ENCODE measurements at regions not wholly inside any gene's neighbourhood (a gene's known extent, or its start where the extent isn't known, plus 50 kb on each side); places are given as distances from the start of the nearest gene placed in this dataset.

GRCh38 chr2:107215401-107216350 is 329.7 kb upstream of the ST6GAL2 start:
- H3K27me3 Mint-ChIP-seq: no peaks in the 10 kb centered on the region
- no peak overlapping the region for H3K27ac Mint-ChIP-seq
- ATAC-seq (replicated peaks): no peak
- H3K9me3 Mint-ChIP-seq: no peaks in the 10 kb centered on the region
- no peaks in the 10 kb centered on the region for H3K4me1 Mint-ChIP-seq
- H3K4me3 Mint-ChIP-seq: no peak overlapping the region
- no peaks in the 10 kb centered on the region for H3K36me3 Mint-ChIP-seq (ENCODE audit: low read depth)

GRCh38 chr2:107218208-107218607 is 332.2 kb upstream of the ST6GAL2 start:
- H3K9me3 Mint-ChIP-seq: peaks cover 4% of the 10 kb centered on the region
- no peaks in the 10 kb centered on the region for H3K27me3 Mint-ChIP-seq
- H3K27ac Mint-ChIP-seq: no peak overlapping the region
- H3K4me3 Mint-ChIP-seq: no peak overlapping the region
- H3K4me1 Mint-ChIP-seq: no peaks in the 10 kb centered on the region
- no peaks in the 10 kb centered on the region for H3K36me3 Mint-ChIP-seq (ENCODE audit: low read depth)
- no peak for ATAC-seq (replicated peaks)

GRCh38 chr2:107222466-107222865 is 336.5 kb upstream of the ST6GAL2 start:
- Mint-ChIP-seq H3K4me3 (no peak overlapping the region), H3K27ac (no peak overlapping the region), H3K9me3 (peaks cover 4% of the 10 kb centered on the region), H3K4me1 (no peaks in the 10 kb centered on the region), H3K36me3 (ENCODE audit: low read depth) (no peaks in the 10 kb centered on the region), H3K27me3 (no peaks in the 10 kb centered on the region)
- no peak for ATAC-seq (replicated peaks)

- H3K27ac Mint-ChIP-seq: no peak overlapping the region
- ATAC-seq (replicated peaks): no peak
Observed at GRCh38 chr2:107235491-107236254, 349.7 kb upstream of the ST6GAL2 start.

GRCh38 chr2:107242811-107243210 is 356.8 kb upstream of the ST6GAL2 start:
- Mint-ChIP-seq H3K36me3 (ENCODE audit: low read depth) (no peaks in the 10 kb centered on the region), H3K27me3 (no peaks in the 10 kb centered on the region), H3K4me3 (no peak overlapping the region), H3K4me1 (no peaks in the 10 kb centered on the region), H3K9me3 (no peaks in the 10 kb centered on the region), H3K27ac (no peak overlapping the region)
- no peak for ATAC-seq (replicated peaks)

More at GRCh38 chr2:107235491-107236254, 349.7 kb upstream of the ST6GAL2 start:
- Mint-ChIP-seq H3K36me3 (ENCODE audit: low read depth) (no peaks in the 10 kb centered on the region), H3K4me1 (no peaks in the 10 kb centered on the region), H3K27me3 (no peaks in the 10 kb centered on the region), H3K4me3 (no peak overlapping the region), H3K9me3 (no peaks in the 10 kb centered on the region)

GRCh38 chr2:107248932-107249331 is 363.0 kb upstream of the ST6GAL2 start:
- Mint-ChIP-seq H3K27ac (no peak overlapping the region), H3K9me3 (no peaks in the 10 kb centered on the region), H3K36me3 (ENCODE audit: low read depth) (no peaks in the 10 kb centered on the region), H3K4me1 (no peaks in the 10 kb centered on the region), H3K4me3 (no peak overlapping the region), H3K27me3 (no peaks in the 10 kb centered on the region)
- no peak for ATAC-seq (replicated peaks)

GRCh38 chr2:107255744-107256143 is 369.8 kb upstream of the ST6GAL2 start:
- Mint-ChIP-seq H3K27me3 (no peaks in the 10 kb centered on the region), H3K36me3 (ENCODE audit: low read depth) (no peaks in the 10 kb centered on the region), H3K4me1 (no peaks in the 10 kb centered on the region), H3K9me3 (peaks cover 9% of the 10 kb centered on the region), H3K4me3 (no peak overlapping the region), H3K27ac (no peak overlapping the region)
- ATAC-seq (replicated peaks): no peak

GRCh38 chr2:107258531-107259407 is 372.8 kb upstream of the ST6GAL2 start:
- no peaks in the 10 kb centered on the region for H3K27me3 Mint-ChIP-seq
- no peaks in the 10 kb centered on the region for H3K36me3 Mint-ChIP-seq (ENCODE audit: low read depth)
- H3K9me3 Mint-ChIP-seq: peaks cover 9% of the 10 kb centered on the region
- no peak overlapping the region for H3K27ac Mint-ChIP-seq
- ATAC-seq (replicated peaks): no peak
- H3K4me3 Mint-ChIP-seq: no peak overlapping the region
- H3K4me1 Mint-ChIP-seq: no peaks in the 10 kb centered on the region

GRCh38 chr2:107259408-107260195 is 373.6 kb upstream of the ST6GAL2 start:
- H3K4me3 Mint-ChIP-seq: no peak overlapping the region
- no peak for ATAC-seq (replicated peaks)
- no peaks in the 10 kb centered on the region for H3K4me1 Mint-ChIP-seq
- H3K36me3 Mint-ChIP-seq (ENCODE audit: low read depth): no peaks in the 10 kb centered on the region
- peaks cover 9% of the 10 kb centered on the region for H3K9me3 Mint-ChIP-seq
- H3K27ac Mint-ChIP-seq: no peak overlapping the region
- no peaks in the 10 kb centered on the region for H3K27me3 Mint-ChIP-seq

- Mint-ChIP-seq H3K27me3 (no peaks in the 10 kb centered on the region), H3K9me3 (no peaks in the 10 kb centered on the region), H3K36me3 (ENCODE audit: low read depth) (no peaks in the 10 kb centered on the region), H3K4me1 (no peaks in the 10 kb centered on the region), H3K4me3 (no peak overlapping the region), H3K27ac (no peak overlapping the region)
- ATAC-seq (replicated peaks): no peak
Observed at GRCh38 chr2:107263628-107264027, 377.7 kb upstream of the ST6GAL2 start.

GRCh38 chr2:107264184-107264583 is 378.2 kb upstream of the ST6GAL2 start:
- no peak overlapping the region for H3K4me3 Mint-ChIP-seq
- no peaks in the 10 kb centered on the region for H3K9me3 Mint-ChIP-seq
- no peak for ATAC-seq (replicated peaks)
- H3K36me3 Mint-ChIP-seq (ENCODE audit: low read depth): no peaks in the 10 kb centered on the region
- H3K27ac Mint-ChIP-seq: no peak overlapping the region
- no peaks in the 10 kb centered on the region for H3K27me3 Mint-ChIP-seq
- no peaks in the 10 kb centered on the region for H3K4me1 Mint-ChIP-seq

- ATAC-seq (replicated peaks): no peak
Observed at GRCh38 chr2:107266555-107266954, 380.6 kb upstream of the ST6GAL2 start.

GRCh38 chr2:107267086-107267485 is 381.1 kb upstream of the ST6GAL2 start:
- H3K27me3 Mint-ChIP-seq: no peaks in the 10 kb centered on the region
- no peaks in the 10 kb centered on the region for H3K9me3 Mint-ChIP-seq
- no peak for ATAC-seq (replicated peaks)
- H3K27ac Mint-ChIP-seq: no peak overlapping the region
- no peaks in the 10 kb centered on the region for H3K4me1 Mint-ChIP-seq
- no peak overlapping the region for H3K4me3 Mint-ChIP-seq
- no peaks in the 10 kb centered on the region for H3K36me3 Mint-ChIP-seq (ENCODE audit: low read depth)

More at GRCh38 chr2:107266555-107266954, 380.6 kb upstream of the ST6GAL2 start:
- no peaks in the 10 kb centered on the region for H3K36me3 Mint-ChIP-seq (ENCODE audit: low read depth)
- no peak overlapping the region for H3K27ac Mint-ChIP-seq
- H3K4me1 Mint-ChIP-seq: no peaks in the 10 kb centered on the region
- H3K27me3 Mint-ChIP-seq: no peaks in the 10 kb centered on the region
- H3K4me3 Mint-ChIP-seq: no peak overlapping the region
- H3K9me3 Mint-ChIP-seq: no peaks in the 10 kb centered on the region
